Activated CD4-positive, alpha-beta T cell treated with anti-CD3 and anti-CD28 coated beads, Interleukin-2, amount 10 ng/mL, durations not matched to agents 7 days and 5 days (primary cell): ENCODE measurements at regions not wholly inside any gene's neighbourhood (a gene's known extent, or its start where the extent isn't known, plus 50 kb on each side); places are given as distances from the start of the nearest gene placed in this dataset.
"Not testable (repeated sequence)": the region's sequence is repeated elsewhere in the genome, so short reads cannot be mapped to it uniquely, and the experiment has no call there.

Experiments
- CTCF ChIA-PET: fragments of 350-600 bp; sonication (Branson Sonifier 250); formaldehyde crosslinking; loops from one replicate; lab custom pipeline; 2021; ENCODE audit warnings: antibody characterized with exemption; lab: Charles Lee
- POLR2A ChIA-PET: fragments of 350-600 bp; sonication (Branson Sonifier 250); formaldehyde crosslinking; loops from one replicate; lab custom pipeline; 2021; ENCODE audit warnings: antibody characterized with exemption; lab: Charles Lee
- DNase-seq: peaks from one replicate; pipeline ENCODE4 v3.0.0-alpha.2; 2020
- H3K27ac Mint-ChIP-seq: one replicate; pipeline ENCODE4 v1.8.0; 2021; ENCODE audit warnings: mild to moderate bottlenecking, moderate library complexity, mixed read lengths
- H3K27me3 Mint-ChIP-seq: one replicate; pipeline ENCODE4 v1.8.0; 2021; ENCODE audit warnings: mixed read lengths
- H3K36me3 Mint-ChIP-seq: one replicate; pipeline ENCODE4 v1.8.0; 2021; ENCODE audit warnings: low read depth, mixed read lengths
- H3K4me1 Mint-ChIP-seq: one replicate; pipeline ENCODE4 v1.8.0; 2021; ENCODE audit warnings: mixed read lengths
- H3K4me3 Mint-ChIP-seq: one replicate; pipeline ENCODE4 v1.8.0; 2021; ENCODE audit warnings: mild to moderate bottlenecking, moderate library complexity, mixed read lengths
- H3K9me3 Mint-ChIP-seq: one replicate; pipeline ENCODE4 v1.8.0; 2021; ENCODE audit warnings: mixed read lengths

- ChIA-PET CTCF (no interaction called here), POLR2A (no interaction called here)
- H3K4me3 Mint-ChIP-seq, result no peak overlapping the region
- H3K36me3 Mint-ChIP-seq, result no peaks in the 10 kb centered on the region
- H3K27ac Mint-ChIP-seq, result no peak overlapping the region
- H3K27me3 Mint-ChIP-seq, result no peaks in the 10 kb centered on the region
- no peaks in the 10 kb centered on the region for H3K4me1 Mint-ChIP-seq
- no peaks in the 10 kb centered on the region for H3K9me3 Mint-ChIP-seq
- no peak for DNase-seq
Measured at GRCh38 chr5:20974426-20974825, 986.4 kb upstream of the CDH18 start.

GRCh38 chr5:20972419-20972925, 984.5 kb upstream of the CDH18 start:
- DNase-seq, result no peak
- H3K4me3 Mint-ChIP-seq, result no peak overlapping the region
- ChIA-PET CTCF (no interaction called here), POLR2A (no interaction called here)
- peaks cover 2% of the 10 kb centered on the region for H3K9me3 Mint-ChIP-seq
- no peaks in the 10 kb centered on the region for H3K36me3 Mint-ChIP-seq
- H3K27me3 Mint-ChIP-seq, result no peaks in the 10 kb centered on the region
- no peaks in the 10 kb centered on the region for H3K4me1 Mint-ChIP-seq
- no peak overlapping the region for H3K27ac Mint-ChIP-seq

DNA sequence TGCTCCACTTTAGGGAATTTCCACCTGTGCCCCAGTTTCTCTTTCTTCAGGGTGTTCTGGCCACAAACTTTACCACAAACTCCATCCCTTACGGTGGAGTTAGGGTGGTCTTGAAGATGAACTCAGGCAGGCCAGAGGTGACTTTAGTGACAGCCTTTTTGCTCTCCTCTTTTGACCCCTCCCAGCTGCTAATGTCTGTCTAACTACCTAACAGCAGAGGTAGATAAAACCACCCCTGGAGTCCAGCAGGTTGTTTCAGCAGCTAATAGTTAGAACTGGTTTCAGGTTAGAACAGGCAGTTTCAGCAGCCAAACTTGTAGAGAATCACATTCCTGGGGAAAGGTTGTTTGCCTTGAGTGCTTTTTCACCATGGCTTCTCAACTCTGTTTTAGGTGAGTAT, 971.3 kb upstream of the CDH18 start:
- Mint-ChIP-seq H3K4me1 (no peaks in the 10 kb centered on the region), H3K9me3 (peaks cover 15% of the 10 kb centered on the region), H3K36me3 (no peaks in the 10 kb centered on the region), H3K27ac (no peak overlapping the region), H3K27me3 (no peaks in the 10 kb centered on the region), H3K4me3 (no peak overlapping the region)
- ChIA-PET POLR2A (no interaction called here), CTCF (no interaction called here)
- no peak for DNase-seq

DNA sequence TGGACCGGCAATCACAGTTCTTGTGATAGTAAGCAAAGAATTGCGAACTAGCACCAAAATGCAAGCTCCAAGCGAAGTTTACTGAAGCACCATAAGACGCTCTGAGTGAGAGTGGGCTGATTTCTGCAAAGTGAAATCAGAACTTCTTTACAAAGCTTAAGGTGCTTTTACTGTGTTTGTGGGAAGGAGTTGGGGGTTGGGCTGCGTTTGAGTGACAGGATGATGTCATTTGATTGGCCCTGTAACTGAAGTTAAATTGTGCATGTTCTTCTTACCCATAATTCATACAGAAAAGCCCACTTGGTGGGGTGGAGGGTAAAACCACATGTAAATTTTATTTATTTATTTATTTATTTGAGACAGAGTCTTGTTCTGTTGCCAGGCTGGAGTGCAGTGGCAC, 970.6 kb upstream of the CDH18 start:
- no peaks in the 10 kb centered on the region for H3K36me3 Mint-ChIP-seq

DNA sequence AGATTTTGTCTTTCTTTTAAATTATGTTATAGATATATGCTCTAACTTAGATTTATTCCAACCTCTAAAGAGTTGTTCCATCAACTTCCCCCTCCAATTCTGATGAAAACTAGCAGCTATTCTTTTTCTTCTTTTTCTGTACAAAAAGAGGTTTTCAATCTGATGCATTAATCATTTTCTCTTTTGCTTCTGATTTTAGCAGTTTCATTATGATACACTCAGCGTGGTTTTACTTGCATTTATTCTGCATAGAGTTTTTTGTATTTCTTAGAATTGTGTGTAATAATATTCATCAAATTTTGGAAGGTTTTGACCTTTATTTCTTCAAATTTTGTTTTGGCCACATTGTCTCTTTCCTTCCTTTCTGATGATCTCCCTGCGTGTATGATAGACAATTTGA, 968.1 kb upstream of the CDH18 start:
- ChIA-PET CTCF (no interaction called here), POLR2A (no interaction called here)
- Mint-ChIP-seq H3K4me1 (no peaks in the 10 kb centered on the region), H3K4me3 (no peak overlapping the region), H3K9me3 (peaks cover 11% of the 10 kb centered on the region), H3K27ac (no peak overlapping the region), H3K36me3 (no peaks in the 10 kb centered on the region), H3K27me3 (no peaks in the 10 kb centered on the region)
- DNase-seq, result no peak

More for the DNA sequence above, 970.6 kb upstream of the CDH18 start:
- Mint-ChIP-seq H3K9me3 (peaks cover 15% of the 10 kb centered on the region), H3K27me3 (no peaks in the 10 kb centered on the region), H3K27ac (no peak overlapping the region), H3K4me3 (no peak overlapping the region), H3K4me1 (no peaks in the 10 kb centered on the region)
- POLR2A ChIA-PET, result no interaction called here
- no peak for DNase-seq
- CTCF ChIA-PET, result no interaction called here

GRCh38 chr5:20949636-20950035, 961.6 kb upstream of the CDH18 start:
- ChIA-PET CTCF (no interaction called here), POLR2A (no interaction called here)
- no peak for DNase-seq
- H3K4me3 Mint-ChIP-seq, result no peak overlapping the region
- peaks cover 4% of the 10 kb centered on the region for H3K9me3 Mint-ChIP-seq
- no peaks in the 10 kb centered on the region for H3K27me3 Mint-ChIP-seq
- H3K27ac Mint-ChIP-seq, result no peak overlapping the region
- H3K4me1 Mint-ChIP-seq, result no peaks in the 10 kb centered on the region
- no peaks in the 10 kb centered on the region for H3K36me3 Mint-ChIP-seq

- DNase-seq, H3K27me3 Mint-ChIP-seq, H3K27ac Mint-ChIP-seq, H3K4me1 Mint-ChIP-seq, POLR2A ChIA-PET, CTCF ChIA-PET, H3K9me3 Mint-ChIP-seq, H3K4me3 Mint-ChIP-seq, H3K36me3 Mint-ChIP-seq: not testable (repeated sequence)
Measured at GRCh38 chr5:20943183-20943971, 955.4 kb upstream of the CDH18 start.

DNA sequence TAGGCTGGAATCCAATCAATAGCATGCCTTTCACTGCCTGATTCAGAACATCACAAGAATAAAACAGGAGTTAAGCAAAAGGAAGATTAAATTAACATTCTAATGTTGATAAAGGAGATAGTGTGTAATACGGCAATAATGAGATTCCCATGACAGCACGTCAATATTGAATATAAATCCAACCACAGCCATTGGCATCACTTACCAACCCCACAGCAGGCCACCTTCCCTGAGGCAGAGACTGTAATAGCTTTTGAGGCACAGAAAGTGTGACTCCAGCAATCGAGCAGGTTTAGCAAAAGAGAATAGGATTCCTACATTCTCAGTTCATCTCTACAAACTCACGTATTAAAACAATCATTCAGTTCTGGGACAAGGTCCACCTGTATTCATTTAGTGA, 954.6 kb upstream of the CDH18 start:
- H3K27ac Mint-ChIP-seq, CTCF ChIA-PET, H3K9me3 Mint-ChIP-seq, H3K4me3 Mint-ChIP-seq, H3K27me3 Mint-ChIP-seq, H3K36me3 Mint-ChIP-seq, DNase-seq, H3K4me1 Mint-ChIP-seq, POLR2A ChIA-PET: not testable (repeated sequence)

DNA sequence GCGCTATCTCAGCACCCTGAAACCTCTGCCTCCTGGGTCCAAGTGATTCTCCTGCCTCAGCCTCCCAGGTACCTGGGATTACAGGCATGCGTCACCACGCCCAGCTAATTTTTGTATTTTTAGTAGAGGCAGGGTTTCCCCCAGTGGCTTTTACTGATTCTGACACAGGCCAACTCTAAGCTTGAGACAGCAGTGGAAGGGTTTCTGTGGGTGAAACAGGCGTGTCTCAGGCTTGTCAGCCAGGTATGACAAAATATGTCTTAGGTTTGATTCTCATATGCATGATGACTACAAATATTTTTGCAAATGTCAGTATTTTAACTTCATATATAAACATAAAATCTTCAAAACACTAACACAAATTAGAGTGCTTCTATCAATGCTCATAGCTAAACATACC, 952.8 kb upstream of the CDH18 start:
- POLR2A ChIA-PET, CTCF ChIA-PET, H3K27ac Mint-ChIP-seq, H3K4me3 Mint-ChIP-seq, DNase-seq, H3K4me1 Mint-ChIP-seq, H3K9me3 Mint-ChIP-seq, H3K36me3 Mint-ChIP-seq, H3K27me3 Mint-ChIP-seq: not testable (repeated sequence)

- H3K4me3 Mint-ChIP-seq, POLR2A ChIA-PET, DNase-seq, H3K27me3 Mint-ChIP-seq, H3K27ac Mint-ChIP-seq, H3K4me1 Mint-ChIP-seq, CTCF ChIA-PET, H3K36me3 Mint-ChIP-seq: not testable (repeated sequence)
- peaks cover 15% of the 10 kb centered on the region for H3K9me3 Mint-ChIP-seq
Measured at GRCh38 chr5:20890936-20891335, 902.9 kb upstream of the CDH18 start.

DNA sequence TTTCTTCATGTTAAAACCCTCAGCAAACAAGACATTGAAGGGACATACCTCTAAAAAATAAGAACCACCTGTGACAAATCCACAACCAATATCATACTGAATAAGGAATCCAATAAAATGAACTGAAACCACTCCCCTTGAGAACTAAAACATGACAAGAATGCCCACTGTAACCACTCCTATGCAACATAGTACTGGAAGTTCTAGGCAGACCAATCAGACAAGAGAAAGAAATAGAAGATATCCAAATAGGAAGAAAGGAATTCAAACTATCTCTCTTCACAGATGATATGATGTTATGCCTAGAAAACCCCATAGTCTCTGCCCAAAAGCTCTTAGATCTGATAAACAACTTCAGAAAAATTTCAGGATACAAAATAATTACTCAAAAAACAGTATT, 887.7 kb upstream of the CDH18 start:
- CTCF ChIA-PET, H3K9me3 Mint-ChIP-seq, H3K4me3 Mint-ChIP-seq, POLR2A ChIA-PET, DNase-seq, H3K27ac Mint-ChIP-seq, H3K4me1 Mint-ChIP-seq, H3K27me3 Mint-ChIP-seq, H3K36me3 Mint-ChIP-seq: not testable (repeated sequence)

DNA sequence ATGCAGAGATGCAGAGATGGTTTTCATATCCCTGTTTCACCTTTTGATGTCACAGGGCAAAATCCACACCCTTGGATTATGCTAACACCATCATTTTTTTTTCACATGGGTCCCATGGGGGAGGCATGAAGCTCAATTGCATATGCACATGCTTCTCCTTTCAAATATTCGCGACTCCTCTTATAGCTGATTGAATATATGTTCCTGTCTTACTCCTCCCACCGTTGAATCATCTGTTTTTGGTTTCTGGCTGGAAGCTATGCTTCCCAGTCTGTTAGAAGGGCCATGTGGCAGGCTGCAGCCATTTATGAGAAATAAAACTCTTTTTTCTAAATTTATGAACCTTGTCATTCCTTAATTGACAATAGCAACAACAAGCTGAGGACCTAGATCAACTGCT, 877.9 kb upstream of the CDH18 start:
- H3K36me3 Mint-ChIP-seq, DNase-seq, H3K4me3 Mint-ChIP-seq, H3K27me3 Mint-ChIP-seq, H3K4me1 Mint-ChIP-seq, POLR2A ChIA-PET, CTCF ChIA-PET, H3K9me3 Mint-ChIP-seq, H3K27ac Mint-ChIP-seq: not testable (repeated sequence)

DNA sequence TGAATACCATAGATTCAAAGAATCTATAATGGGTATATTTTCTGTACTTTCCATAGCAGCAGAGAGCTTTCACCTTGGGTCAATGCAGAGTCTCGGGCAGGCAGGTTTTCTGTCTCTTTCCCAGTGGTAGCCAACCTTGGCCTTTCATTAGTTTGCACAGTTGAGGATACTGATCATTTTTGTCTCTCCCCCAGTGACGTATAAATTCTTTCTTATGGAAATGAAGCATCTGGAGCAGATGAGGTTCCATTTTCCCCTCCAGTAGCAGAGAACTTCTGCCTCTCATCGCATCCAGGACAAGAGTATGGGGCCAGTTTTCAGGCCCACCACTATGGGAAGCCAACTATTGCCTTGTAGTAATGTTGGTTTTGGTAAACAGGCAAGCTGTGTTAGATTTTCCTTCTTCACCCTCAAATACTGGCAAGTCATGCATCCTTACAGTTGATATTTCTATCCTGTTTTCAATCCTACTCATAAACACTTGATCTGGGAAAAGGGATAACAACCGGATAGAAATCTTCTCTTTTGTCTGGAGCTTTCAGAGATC, 845.2 kb upstream of the CDH18 start:
- no peaks in the 10 kb centered on the region for H3K9me3 Mint-ChIP-seq
- POLR2A ChIA-PET, result no interaction called here
- DNase-seq, result no peak
- CTCF ChIA-PET, result no interaction called here
- no peaks in the 10 kb centered on the region for H3K36me3 Mint-ChIP-seq
- no peaks in the 10 kb centered on the region for H3K27me3 Mint-ChIP-seq
- H3K4me1 Mint-ChIP-seq, result no peaks in the 10 kb centered on the region
- no peak overlapping the region for H3K27ac Mint-ChIP-seq
- H3K4me3 Mint-ChIP-seq, result no peak overlapping the region
